GM18502 (cell line): ENCODE measurements at regions not wholly inside any gene's neighbourhood (a gene's known extent, or its start where the extent isn't known, plus 50 kb on each side); places are given as distances from the start of the nearest gene placed in this dataset.
"Not testable (repeated sequence)": the region's sequence is repeated elsewhere in the genome, so short reads cannot be mapped to it uniquely, and the experiment has no call there.

Experiments used
- ATAC-seq: cut with Tn5 transposase; IDR thresholded peaks from one replicate; pipeline ENCODE4 v1.9.1; 2021; ENCODE audit warnings: mild to moderate bottlenecking; ENCODE audit not compliant: unreplicated experiment, poor library complexity

GRCh38 chr10:30172673-30173072 lies 113.3 kb upstream of the JCAD start:
- no peak for ATAC-seq

DNA sequence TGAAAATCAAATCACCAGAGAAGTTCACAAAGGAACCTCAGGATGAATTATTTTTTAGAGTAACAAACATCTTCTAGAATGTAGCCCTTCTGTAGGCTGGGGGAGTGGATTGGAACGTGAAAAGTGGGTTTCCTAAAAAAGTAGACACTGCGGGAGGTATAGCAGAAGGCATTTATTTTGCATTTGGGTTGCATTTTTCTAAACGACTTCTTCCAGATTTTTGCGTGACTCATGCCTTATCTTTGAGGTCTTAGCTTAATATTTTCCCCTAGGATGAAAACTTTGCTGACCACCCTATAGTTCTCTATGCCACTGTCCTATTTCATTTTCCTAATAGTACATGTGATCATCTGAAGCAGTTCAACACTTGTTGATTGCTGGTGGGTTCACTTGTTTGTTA lies 112.7 kb upstream of the JCAD start:
- ATAC-seq: no peak

- no peak for ATAC-seq
Observed at GRCh38 chr10:30171601-30172000, 112.2 kb upstream of the JCAD start.

DNA sequence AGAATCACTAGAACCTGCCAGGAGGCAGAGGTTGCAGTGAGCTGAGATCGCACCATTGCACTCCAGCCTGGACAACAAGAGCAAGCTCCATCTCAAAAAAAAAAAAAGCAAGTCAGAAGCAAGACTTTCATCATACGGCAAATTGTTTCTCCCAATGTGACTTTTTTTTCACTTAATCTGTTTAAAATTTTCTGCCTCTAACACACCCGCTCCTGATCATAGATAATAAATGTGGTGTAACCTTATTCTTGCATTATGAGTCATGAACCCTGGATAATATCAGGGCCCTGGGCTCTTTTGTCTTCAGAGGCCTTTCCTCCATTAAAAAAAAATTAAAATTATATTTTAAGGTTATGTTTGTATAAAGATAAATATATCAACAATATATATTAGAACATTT lies 111.4 kb upstream of the JCAD start:
- no peak for ATAC-seq

DNA sequence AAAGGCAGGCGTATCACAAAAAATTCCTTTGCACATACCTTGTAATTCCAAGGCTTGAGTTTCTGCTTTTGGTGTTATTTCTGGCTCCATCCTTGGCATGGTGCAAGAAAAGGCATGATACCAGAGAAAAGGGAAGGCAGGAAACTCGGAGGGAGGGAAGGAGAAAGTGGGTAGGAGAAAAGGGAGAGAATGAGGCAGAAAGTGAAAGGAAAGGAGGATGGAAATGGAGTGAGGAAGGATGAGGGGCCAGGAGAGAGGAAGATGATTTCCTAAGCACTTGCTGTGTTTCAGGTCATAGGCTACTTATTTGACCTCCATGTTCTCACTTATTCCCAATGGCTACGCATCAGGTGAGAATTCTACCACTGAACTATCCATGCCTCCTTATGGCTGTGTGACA lies 110.8 kb upstream of the JCAD start:
- ATAC-seq: no peak

DNA sequence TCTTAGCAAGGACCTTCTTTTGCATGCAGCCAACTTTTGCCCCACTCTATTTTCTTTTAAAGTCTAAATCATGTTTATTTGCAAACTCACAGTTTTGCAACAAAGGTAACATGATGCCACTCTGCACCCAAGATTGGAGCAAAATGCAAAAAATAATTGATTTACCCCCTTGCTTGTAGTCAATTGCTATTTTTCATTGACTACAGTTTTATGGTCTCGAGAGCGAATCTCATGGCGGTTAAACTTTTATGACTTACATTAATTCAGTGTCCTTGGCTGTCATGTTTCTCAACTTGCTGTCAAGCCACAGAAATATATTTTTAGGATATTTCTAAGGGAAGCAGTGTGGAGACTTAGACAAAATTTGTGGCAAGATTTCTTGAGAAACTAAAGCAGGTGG lies 110.0 kb upstream of the JCAD start:
- ATAC-seq: no peak

DNA sequence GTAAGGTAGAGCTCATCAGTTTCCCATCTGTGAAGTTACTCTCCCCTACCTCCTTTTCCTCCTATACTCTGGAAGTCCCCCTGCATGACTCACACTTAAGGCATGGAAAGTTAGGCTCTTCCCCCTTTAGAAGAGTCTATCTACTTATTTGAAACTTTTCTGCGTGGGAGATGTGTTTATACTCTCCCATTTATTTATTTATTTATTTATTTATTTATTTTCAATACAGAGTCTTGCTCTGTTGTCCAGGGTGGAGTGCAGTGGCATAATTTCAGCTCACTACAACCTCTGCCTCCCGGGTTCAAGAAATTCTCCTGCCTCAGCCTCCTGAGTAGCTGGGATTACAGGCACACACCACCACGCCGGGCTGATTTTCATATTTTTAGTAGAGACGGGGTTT lies 107.5 kb upstream of the JCAD start:
- ATAC-seq: no peak

DNA sequence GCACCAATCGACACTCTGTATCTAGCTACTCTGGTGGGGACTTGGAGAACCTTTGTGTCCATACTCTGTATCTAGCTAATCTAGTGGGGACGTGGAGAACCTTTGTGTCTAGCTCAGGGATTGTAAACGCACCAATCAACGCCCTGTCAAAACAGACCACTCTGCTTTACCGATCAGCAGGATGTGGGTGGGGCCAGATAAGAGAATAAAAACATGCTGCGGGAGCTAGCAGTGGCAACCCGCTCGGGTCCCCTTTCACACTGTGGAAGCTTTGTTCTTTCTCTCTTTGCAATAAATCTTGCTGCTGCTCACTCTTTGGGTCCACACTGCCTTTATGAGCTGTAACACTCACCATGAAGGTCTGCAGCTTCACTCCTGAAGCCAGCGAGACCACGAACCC lies 104.0 kb upstream of the JCAD start:
- not testable (repeated sequence) for ATAC-seq

- ATAC-seq: not testable (repeated sequence)
Observed at GRCh38 chr10:30162796-30163195, 103.4 kb upstream of the JCAD start.

- no peak for ATAC-seq
Observed at GRCh38 chr10:30160271-30160982, 101.0 kb upstream of the JCAD start.

DNA sequence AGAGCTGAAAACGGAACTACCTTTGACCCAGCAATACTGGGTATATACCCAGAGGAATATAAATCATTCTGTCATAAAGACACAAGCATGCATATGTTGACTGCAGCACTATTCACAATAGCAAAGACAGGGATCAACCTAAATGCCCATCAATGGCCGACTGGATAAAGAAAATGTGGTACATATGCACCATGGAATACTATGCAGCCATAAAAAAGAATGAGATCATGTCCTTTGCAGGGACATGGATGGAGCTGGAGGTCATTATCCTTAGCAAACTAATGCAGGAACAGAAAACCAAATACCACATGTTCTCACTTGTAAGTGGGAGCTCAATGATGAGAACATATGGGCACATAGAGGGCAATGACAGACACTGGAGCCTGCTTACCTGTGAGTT lies 100.2 kb upstream of the JCAD start:
- ATAC-seq: not testable (repeated sequence)

DNA sequence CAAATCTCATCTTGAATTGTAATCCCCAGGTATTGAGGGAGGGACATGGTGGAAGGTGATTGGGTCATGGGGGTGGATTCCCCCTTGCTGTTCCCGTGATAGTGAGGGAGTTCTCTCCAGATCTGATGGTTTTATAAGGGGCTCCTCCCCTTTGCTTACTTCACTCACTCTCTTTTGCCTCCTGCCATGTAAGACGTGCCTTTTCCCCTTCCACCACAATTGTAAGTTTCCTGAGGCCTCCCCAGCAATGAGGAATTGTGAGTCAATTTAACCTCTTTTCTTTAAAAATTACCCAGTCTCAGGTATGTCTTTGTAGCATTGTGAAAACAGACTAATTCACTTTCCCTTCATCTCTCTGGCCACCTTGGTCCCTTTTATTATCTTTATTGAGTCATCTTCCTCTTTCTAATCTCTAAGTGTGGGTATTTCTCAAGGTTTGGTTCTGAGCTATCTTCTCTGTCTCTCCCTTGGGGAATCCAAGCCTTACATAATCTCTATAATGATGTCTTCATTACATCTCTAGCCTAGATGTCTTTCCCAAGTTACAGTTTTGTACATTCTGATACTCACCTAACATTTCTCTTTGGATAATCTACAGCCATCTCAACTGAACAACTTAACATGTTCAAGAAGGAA lies 99.1 kb upstream of the JCAD start:
- no peak for ATAC-seq

- ATAC-seq: no peak
Observed at GRCh38 chr10:30155401-30155800, 96.0 kb upstream of the JCAD start.

DNA sequence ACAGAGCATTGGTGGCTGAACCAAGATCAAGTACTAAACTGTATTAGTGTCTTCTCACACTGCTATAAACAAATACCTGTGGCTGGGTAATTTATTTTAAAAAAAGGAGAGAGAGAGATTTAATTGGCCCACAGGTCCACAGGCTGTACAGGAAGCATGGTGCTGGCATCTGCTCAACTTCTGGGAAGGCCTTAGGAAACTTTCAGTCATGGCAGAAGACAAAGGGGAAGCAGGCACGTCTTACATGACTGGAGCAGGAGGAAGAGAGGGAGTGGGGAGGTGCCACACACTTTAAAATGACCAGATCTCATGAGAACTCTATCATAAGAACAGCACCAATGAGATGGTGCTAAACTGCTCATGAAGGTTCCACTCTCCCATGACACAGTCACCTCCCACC lies 95.2 kb upstream of the JCAD start:
- no peak for ATAC-seq

DNA sequence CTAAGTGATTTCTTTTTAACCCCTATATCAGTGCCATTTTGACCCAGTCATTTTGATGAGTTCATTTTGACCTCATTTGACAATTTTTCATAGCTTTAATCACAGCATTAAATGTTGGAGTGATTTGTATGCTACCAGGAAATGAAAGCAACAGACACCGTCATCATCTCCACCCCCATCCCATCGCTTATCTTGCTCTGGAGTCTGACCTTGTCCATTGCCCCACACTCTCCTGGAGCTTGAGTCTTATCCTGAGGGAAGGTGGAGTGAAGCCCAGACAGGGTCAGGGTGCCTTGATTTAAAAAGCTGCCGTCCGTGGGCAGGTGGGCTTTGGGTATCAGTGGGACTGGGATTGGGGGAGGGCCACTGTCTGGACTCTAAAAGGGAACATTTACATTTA lies 94.7 kb upstream of the JCAD start:
- ATAC-seq: no peak

- ATAC-seq: no peak
Observed at GRCh38 chr10:30151581-30152389, 92.4 kb upstream of the JCAD start.

GRCh38 chr10:30141423-30141822 lies 82.0 kb upstream of the JCAD start:
- ATAC-seq: no peak

DNA sequence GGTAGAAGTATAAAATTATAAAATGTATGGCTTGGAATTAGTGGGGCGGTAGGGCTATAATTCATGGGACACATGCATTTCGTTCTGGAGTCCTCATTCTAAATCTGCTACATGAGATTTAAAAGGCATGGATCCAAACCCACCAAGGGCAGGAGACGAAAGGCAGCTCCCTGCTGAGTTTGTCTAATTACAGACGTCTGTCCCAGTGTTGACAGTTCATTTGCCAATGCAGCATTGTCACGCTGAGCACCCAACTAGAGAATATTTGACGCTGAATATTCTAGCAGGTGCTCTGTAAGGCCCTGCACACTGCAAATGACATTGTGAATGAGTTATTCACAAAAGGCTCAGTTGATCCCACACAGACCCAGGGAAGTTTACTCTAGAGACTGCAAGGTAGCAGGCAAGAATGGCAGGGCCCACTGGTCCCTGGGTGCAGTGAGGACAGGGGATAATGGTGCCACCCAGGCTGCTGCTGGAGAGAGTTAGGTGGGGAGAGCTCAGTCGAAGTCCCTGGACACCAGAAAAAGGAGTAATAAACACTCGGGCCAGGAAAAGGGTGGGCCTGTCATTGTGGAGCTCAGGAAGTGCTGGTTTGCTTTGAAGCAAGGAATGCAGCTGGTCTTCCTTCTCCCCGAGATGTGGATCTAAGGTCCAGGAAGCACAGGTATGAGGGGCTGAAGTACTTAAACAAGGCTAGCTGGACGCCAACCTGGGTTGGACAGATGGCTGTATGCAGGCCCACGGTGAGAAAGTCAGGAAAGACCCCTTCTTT lies 75.0 kb upstream of the JCAD start:
- no peak for ATAC-seq

GRCh38 chr10:30133198-30133597 lies 73.8 kb upstream of the JCAD start:
- ATAC-seq: no peak

GRCh38 chr10:30131369-30131768 lies 72.0 kb upstream of the JCAD start:
- not testable (repeated sequence) for ATAC-seq

DNA sequence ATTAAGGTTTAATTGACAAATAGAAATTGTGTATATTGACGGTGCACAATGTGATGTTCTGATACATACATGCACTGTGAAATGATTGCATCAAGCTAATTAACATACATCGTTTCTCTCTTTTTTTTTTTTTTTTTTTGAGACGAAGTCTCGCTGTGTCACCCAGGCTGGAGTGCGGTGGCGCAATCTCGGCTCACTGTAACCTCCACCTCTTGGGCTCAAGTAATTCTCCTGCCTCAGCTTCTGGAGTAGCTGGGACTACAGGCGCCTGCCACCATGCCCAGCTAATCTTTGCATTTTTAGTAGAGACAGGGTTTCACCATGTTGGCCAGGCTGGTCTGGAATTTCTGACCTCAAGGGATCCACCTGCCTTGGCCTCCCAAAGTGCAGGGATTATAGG lies 69.9 kb upstream of the JCAD start:
- ATAC-seq: not testable (repeated sequence)
